ENCODE measurements at regions not wholly inside any gene's neighbourhood (a gene's known extent, or its start where the extent isn't known, plus 50 kb on each side); places are given as distances from the start of the nearest gene placed in this dataset.

DNA sequence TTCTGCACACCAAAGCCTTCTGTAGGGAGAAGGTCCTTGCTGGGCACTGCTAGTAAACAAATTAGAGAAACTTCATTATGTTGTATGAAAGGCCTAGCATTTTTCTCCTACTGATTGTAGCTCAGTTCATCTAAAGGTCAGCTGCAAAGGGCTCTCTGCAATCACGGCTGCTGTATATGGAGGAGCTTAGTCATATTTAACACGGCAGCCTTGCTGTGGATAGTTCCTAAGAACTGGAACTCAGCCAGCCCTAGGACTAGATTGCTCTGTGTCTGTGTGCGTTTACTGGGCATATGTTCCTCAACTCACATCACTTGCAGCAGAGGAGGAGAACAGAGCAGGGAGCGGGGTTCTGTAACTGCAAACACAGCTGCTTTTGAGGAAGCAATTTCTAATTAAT, 1103.9 kb upstream of the KLHL29 start:
- H3K4me1 ChIP-seq (ENCODE audit: control insufficient read depth in 3 of 3, insufficient read depth in 3 of 3, low read length in 3 of 3): peaks cover 0 to 4% (median 0%) of the 10 kb centered on the region in 3 donors
- no peak overlapping the region for H3K4me3 ChIP-seq (ENCODE audit: low read length in 3 of 3)
- H3K9ac ChIP-seq (ENCODE audit: low read depth in 1 of 3, low read length in 3 of 3): no peak overlapping the region
- no peak overlapping the region for H3K27ac ChIP-seq (ENCODE audit: low read depth, low read length)
- H3K9me3 ChIP-seq (ENCODE audit: control insufficient read depth in 3 of 3, low read length in 3 of 3): no peaks in the 10 kb centered on the region
- H3K36me3 ChIP-seq (ENCODE audit: control insufficient read depth in 3 of 3, insufficient read depth in 3 of 3, low read length in 3 of 3): no peaks in the 10 kb centered on the region
- H3K27me3 ChIP-seq (ENCODE audit: control insufficient read depth in 3 of 3, insufficient read depth in 3 of 3, low read length in 3 of 3): no peaks in the 10 kb centered on the region

DNA sequence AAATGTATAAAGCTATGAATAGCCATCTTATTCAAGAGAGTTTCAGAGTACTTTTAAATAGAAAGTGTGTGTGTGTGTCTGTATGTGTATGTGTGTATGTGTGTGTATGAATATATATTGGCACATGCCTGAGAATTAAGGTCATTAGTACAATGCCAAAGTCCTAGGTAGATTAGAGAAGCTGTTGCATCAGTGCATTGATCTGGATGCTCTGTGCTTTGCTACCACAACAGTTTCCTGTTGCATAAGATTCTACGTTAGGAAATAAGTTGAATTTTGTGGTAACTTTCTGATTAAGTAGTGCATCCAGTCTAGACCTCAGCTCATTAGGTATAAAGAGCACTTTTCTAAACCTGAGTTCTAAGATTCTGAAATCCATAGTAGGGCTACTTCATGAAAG, 1102.8 kb upstream of the KLHL29 start:
- Histone ChIP-seq H3K27me3 (ENCODE audit: control insufficient read depth in 3 of 3, insufficient read depth in 3 of 3, low read length in 3 of 3) (no peaks in the 10 kb centered on the region), H3K4me3 (ENCODE audit: low read length in 3 of 3) (no peak overlapping the region), H3K36me3 (ENCODE audit: control insufficient read depth in 3 of 3, insufficient read depth in 3 of 3, low read length in 3 of 3) (no peaks in the 10 kb centered on the region), H3K4me1 (ENCODE audit: control insufficient read depth in 3 of 3, insufficient read depth in 3 of 3, low read length in 3 of 3) (peaks cover 0 to 4% (median 0%) of the 10 kb centered on the region in 3 donors), H3K9me3 (ENCODE audit: control insufficient read depth in 3 of 3, low read length in 3 of 3) (no peaks in the 10 kb centered on the region), H3K27ac (ENCODE audit: low read depth, low read length) (no peak overlapping the region), H3K9ac (ENCODE audit: low read depth in 1 of 3, low read length in 3 of 3) (no peak overlapping the region)

DNA sequence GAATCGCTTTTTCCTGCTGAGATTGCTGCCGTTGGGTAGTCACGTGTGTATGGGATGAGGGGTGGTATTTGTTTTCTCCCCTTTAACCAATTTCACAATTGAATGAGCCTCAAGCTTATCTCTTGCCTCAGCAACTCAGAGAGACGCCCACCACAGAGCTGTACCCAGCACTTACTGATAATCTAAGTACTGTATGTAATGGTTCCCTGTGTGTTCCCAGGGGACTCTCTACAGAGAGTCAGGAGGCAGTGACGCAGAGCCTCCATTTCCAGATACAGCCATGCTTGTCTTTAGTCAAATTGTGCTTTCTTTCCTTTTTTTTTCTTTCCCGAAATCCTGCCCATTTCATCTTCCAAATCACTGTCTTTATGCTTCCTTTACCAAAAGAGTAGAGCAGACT, 1102.1 kb upstream of the KLHL29 start:
- peaks cover 0 to 4% (median 0%) of the 10 kb centered on the region in 3 donors for H3K4me1 ChIP-seq (ENCODE audit: control insufficient read depth in 3 of 3, insufficient read depth in 3 of 3, low read length in 3 of 3)
- no peak overlapping the region for H3K27ac ChIP-seq (ENCODE audit: low read depth, low read length)
- H3K36me3 ChIP-seq (ENCODE audit: control insufficient read depth in 3 of 3, insufficient read depth in 3 of 3, low read length in 3 of 3): no peaks in the 10 kb centered on the region
- H3K27me3 ChIP-seq (ENCODE audit: control insufficient read depth in 3 of 3, insufficient read depth in 3 of 3, low read length in 3 of 3): no peaks in the 10 kb centered on the region
- no peak overlapping the region for H3K4me3 ChIP-seq (ENCODE audit: low read length in 3 of 3)
- no peaks in the 10 kb centered on the region for H3K9me3 ChIP-seq (ENCODE audit: control insufficient read depth in 3 of 3, low read length in 3 of 3)
- H3K9ac ChIP-seq (ENCODE audit: low read depth in 1 of 3, low read length in 3 of 3): no peak overlapping the region

DNA sequence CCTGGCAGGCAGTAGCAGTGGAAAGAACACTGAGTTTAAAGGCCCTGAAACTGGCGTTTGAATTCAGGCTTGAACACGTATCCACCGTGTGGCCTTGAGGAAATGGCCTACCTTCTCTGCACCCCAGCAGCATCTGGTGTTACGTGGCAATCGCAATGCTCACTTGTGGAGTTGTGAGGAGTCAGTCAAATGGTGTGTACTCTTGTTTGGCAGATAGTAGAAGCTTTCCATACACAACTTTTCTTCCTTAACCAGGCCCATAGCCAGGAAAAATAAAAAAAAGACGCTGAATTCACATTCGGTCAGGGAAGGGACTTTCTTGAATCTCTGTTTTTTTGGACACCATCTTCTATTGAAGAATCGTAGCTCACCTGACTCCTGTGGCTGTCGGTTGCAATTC, 1101.5 kb upstream of the KLHL29 start:
- no peaks in the 10 kb centered on the region for H3K9me3 ChIP-seq (ENCODE audit: control insufficient read depth in 3 of 3, low read length in 3 of 3)
- no peak overlapping the region for H3K27ac ChIP-seq (ENCODE audit: low read depth, low read length)
- no peak overlapping the region for H3K9ac ChIP-seq (ENCODE audit: low read depth in 1 of 3, low read length in 3 of 3)
- no peaks in the 10 kb centered on the region for H3K27me3 ChIP-seq (ENCODE audit: control insufficient read depth in 3 of 3, insufficient read depth in 3 of 3, low read length in 3 of 3)
- H3K36me3 ChIP-seq (ENCODE audit: control insufficient read depth in 3 of 3, insufficient read depth in 3 of 3, low read length in 3 of 3): no peaks in the 10 kb centered on the region
- no peak overlapping the region for H3K4me3 ChIP-seq (ENCODE audit: low read length in 3 of 3)
- peaks cover 0 to 4% (median 0%) of the 10 kb centered on the region in 3 donors for H3K4me1 ChIP-seq (ENCODE audit: control insufficient read depth in 3 of 3, insufficient read depth in 3 of 3, low read length in 3 of 3)

DNA sequence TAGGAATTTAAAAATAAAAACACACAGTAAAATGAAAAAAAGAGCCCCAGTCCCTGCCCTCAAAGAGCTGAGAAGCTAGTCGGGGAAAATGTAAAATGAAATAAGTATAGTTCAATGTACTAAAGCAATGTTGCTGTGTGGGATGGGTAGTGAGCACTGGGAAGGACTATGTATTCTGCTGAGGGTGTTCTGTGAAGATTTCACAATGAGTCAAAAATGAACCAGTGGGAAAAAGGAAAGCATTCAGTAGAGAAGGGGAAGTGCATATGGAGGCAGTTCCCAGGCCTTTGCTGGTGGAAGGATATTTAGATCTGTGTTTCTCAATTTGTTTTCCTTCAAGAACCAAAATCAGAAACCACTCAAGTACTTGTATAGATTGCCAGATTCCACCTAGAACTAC, 1094.7 kb upstream of the KLHL29 start:
- H3K4me1 ChIP-seq (ENCODE audit: control insufficient read depth in 3 of 3, insufficient read depth in 3 of 3, low read length in 3 of 3): no peaks in the 10 kb centered on the region
- H3K27me3 ChIP-seq (ENCODE audit: control insufficient read depth in 3 of 3, insufficient read depth in 3 of 3, low read length in 3 of 3): no peaks in the 10 kb centered on the region
- H3K9me3 ChIP-seq (ENCODE audit: control insufficient read depth in 3 of 3, low read length in 3 of 3): no peaks in the 10 kb centered on the region
- H3K36me3 ChIP-seq (ENCODE audit: control insufficient read depth in 3 of 3, insufficient read depth in 3 of 3, low read length in 3 of 3): no peaks in the 10 kb centered on the region
- H3K27ac ChIP-seq (ENCODE audit: low read depth, low read length): no peak overlapping the region
- no peak overlapping the region for H3K9ac ChIP-seq (ENCODE audit: low read depth in 1 of 3, low read length in 3 of 3)
- no peak overlapping the region for H3K4me3 ChIP-seq (ENCODE audit: low read length in 3 of 3)

DNA sequence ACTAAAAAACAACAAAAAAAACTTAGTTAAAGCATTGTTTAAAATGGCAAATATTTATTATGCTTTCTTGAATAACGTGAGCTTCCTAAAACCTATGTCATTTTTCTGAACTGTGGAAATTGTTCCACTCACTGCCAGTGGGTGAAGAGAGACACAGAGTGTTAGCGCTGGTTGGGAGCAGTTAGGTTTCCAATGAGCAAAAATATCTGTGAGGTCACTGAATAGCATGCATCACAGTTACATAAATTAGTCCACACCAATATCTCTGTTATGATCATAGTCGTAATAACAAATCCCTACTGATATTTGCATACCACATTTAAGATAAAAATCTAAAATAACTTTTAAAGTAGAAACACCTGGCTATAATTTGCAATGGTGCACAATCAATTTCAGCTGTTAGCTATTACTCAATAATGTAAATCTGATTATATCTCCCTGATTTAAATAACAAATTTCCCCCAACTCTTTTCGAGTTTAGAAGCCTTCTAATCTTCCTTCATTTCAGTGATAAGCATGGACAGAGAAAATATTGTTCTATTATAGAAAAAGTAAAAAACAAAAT, 1094.0 kb upstream of the KLHL29 start:
- Histone ChIP-seq H3K4me3 (ENCODE audit: low read length in 3 of 3) (no peak overlapping the region), H3K4me1 (ENCODE audit: control insufficient read depth in 3 of 3, insufficient read depth in 3 of 3, low read length in 3 of 3) (no peaks in the 10 kb centered on the region), H3K9me3 (ENCODE audit: control insufficient read depth in 3 of 3, low read length in 3 of 3) (no peaks in the 10 kb centered on the region), H3K36me3 (ENCODE audit: control insufficient read depth in 3 of 3, insufficient read depth in 3 of 3, low read length in 3 of 3) (no peaks in the 10 kb centered on the region), H3K9ac (ENCODE audit: low read depth in 1 of 3, low read length in 3 of 3) (no peak overlapping the region), H3K27ac (ENCODE audit: low read depth, low read length) (no peak overlapping the region), H3K27me3 (ENCODE audit: control insufficient read depth in 3 of 3, insufficient read depth in 3 of 3, low read length in 3 of 3) (no peaks in the 10 kb centered on the region)

DNA sequence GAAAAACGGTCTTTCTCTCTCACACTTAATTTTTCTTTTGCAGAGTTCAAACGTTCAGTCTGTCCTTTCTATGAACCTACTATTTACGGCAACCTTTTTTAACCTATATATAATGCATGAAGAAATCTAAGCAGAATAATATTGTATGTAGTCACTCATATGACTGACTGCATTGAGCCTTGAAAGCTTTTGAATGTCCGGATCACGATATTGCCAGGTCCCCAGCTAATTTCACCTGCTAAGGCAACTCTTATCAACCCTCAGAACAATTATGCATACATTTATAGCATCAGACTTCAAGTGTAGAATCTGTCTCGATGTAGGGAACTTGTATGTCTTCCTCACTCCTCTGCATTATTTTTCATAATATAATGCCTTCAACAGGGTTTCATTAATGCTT, 1083.8 kb upstream of the KLHL29 start:
- Histone ChIP-seq H3K4me3 (ENCODE audit: low read length in 3 of 3) (no peak overlapping the region), H3K9ac (ENCODE audit: low read depth in 1 of 3, low read length in 3 of 3) (no peak overlapping the region), H3K4me1 (ENCODE audit: control insufficient read depth in 3 of 3, insufficient read depth in 3 of 3, low read length in 3 of 3) (no peaks in the 10 kb centered on the region), H3K27me3 (ENCODE audit: control insufficient read depth in 3 of 3, insufficient read depth in 3 of 3, low read length in 3 of 3) (no peaks in the 10 kb centered on the region), H3K36me3 (ENCODE audit: control insufficient read depth in 3 of 3, insufficient read depth in 3 of 3, low read length in 3 of 3) (no peaks in the 10 kb centered on the region), H3K27ac (ENCODE audit: low read depth, low read length) (no peak overlapping the region), H3K9me3 (ENCODE audit: control insufficient read depth in 3 of 3, low read length in 3 of 3) (no peaks in the 10 kb centered on the region)

DNA sequence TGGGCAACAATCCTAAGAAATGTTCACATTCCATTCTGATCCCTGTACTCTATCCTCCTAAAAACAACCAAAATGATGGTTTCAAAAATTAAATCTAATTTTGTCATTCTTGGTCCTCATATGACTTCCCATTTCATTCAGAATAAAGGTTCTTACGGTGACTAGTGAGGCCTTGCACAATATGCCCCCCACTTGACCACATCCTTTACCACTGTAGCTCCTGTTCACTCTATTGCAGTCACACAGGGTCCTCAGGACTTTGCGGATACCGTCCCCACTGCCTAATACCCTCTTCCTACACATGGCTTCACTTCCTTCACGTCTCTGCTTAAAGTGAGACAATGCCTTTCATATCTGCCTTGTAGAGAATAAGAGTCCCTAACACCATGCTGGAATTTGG, 1058.7 kb upstream of the KLHL29 start:
- Histone ChIP-seq H3K9ac (ENCODE audit: low read depth in 1 of 3, low read length in 3 of 3) (no peak overlapping the region), H3K4me3 (ENCODE audit: low read length in 3 of 3) (no peak overlapping the region), H3K9me3 (ENCODE audit: control insufficient read depth in 3 of 3, low read length in 3 of 3) (no peaks in the 10 kb centered on the region), H3K36me3 (ENCODE audit: control insufficient read depth in 3 of 3, insufficient read depth in 3 of 3, low read length in 3 of 3) (no peaks in the 10 kb centered on the region), H3K4me1 (ENCODE audit: control insufficient read depth in 3 of 3, insufficient read depth in 3 of 3, low read length in 3 of 3) (no peaks in the 10 kb centered on the region), H3K27me3 (ENCODE audit: control insufficient read depth in 3 of 3, insufficient read depth in 3 of 3, low read length in 3 of 3) (peaks cover 0 to 4% (median 0%) of the 10 kb centered on the region in 3 donors), H3K27ac (ENCODE audit: low read depth, low read length) (no peak overlapping the region)

DNA sequence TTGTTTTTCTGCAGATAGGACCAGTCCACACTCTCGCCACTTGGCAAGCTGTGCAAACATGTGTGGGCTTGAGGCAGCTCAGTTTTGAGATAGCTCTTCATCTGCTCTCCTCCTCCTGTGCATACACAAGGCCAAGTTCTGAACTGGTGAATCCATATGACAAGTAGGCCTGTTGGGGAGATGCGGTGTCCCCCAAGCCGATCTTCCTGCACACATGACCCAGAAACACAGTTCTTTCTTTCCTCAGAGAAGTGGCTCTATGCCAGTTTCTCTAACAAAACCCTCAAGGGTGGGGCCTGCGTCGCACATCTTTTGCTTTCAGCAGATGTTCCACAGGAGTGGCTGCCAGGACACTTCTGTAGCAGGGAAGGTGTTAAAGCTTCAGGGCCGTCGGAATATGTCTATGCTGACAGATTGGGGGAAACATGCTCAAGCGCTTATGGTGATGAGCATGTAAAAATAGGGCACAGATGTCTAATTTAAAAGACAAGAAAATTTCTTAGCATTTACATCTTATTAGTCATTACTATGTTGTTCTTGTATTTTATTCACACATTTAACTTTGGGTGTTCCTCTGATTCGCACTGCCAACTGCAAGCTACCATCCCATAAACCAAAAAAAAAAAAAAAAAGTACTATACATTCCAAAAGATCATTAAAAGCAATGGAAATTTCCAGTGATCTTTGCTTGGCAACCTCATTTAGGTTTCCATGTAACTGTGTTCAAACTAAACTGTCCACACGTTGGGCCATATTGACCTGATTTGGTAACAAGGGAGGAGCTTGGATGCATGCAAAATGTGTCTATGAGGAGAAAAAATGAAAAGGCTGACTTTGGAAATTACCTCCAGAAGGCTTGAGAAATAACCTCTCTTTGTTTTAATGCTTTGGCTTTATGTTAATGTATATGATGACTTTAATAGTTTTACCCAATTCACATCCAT, 1055.5 kb upstream of the KLHL29 start:
- Histone ChIP-seq H3K27me3 (ENCODE audit: control insufficient read depth in 3 of 3, insufficient read depth in 3 of 3, low read length in 3 of 3) (peaks cover 0 to 4% (median 0%) of the 10 kb centered on the region in 3 donors), H3K36me3 (ENCODE audit: control insufficient read depth in 3 of 3, insufficient read depth in 3 of 3, low read length in 3 of 3) (no peaks in the 10 kb centered on the region), H3K4me3 (ENCODE audit: low read length in 3 of 3) (no peak overlapping the region), H3K27ac (ENCODE audit: low read depth, low read length) (no peak overlapping the region), H3K9ac (ENCODE audit: low read depth in 1 of 3, low read length in 3 of 3) (no peak overlapping the region), H3K4me1 (ENCODE audit: control insufficient read depth in 3 of 3, insufficient read depth in 3 of 3, low read length in 3 of 3) (no peaks in the 10 kb centered on the region), H3K9me3 (ENCODE audit: control insufficient read depth in 3 of 3, low read length in 3 of 3) (no peaks in the 10 kb centered on the region)

DNA sequence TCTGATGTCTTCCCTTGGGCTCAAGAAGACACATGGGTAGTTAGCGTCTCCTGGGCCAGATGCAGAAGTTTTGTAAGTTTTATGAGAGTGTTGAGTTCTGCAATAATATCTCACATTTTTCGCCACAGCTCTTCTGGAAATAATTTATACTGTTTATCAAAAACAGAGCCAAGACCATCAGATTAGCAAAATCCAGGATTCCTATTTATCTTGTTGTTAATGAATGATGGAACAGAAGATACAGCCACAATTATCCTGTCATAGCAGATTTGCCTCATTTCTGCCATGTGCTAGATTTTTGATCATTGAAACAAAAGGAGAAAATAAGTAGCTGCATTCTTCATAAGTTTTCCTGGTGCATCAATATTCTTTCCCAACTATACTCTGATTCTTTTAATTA, 1048.6 kb upstream of the KLHL29 start:
- no peak overlapping the region for H3K4me3 ChIP-seq (ENCODE audit: low read length in 3 of 3)
- no peaks in the 10 kb centered on the region for H3K27me3 ChIP-seq (ENCODE audit: control insufficient read depth in 3 of 3, insufficient read depth in 3 of 3, low read length in 3 of 3)
- no peak overlapping the region for H3K9ac ChIP-seq (ENCODE audit: low read depth in 1 of 3, low read length in 3 of 3)
- peaks cover 0 to 2% (median 0%) of the 10 kb centered on the region in 3 donors for H3K9me3 ChIP-seq (ENCODE audit: control insufficient read depth in 3 of 3, low read length in 3 of 3)
- no peaks in the 10 kb centered on the region for H3K36me3 ChIP-seq (ENCODE audit: control insufficient read depth in 3 of 3, insufficient read depth in 3 of 3, low read length in 3 of 3)
- H3K27ac ChIP-seq (ENCODE audit: low read depth, low read length): no peak overlapping the region
- no peaks in the 10 kb centered on the region for H3K4me1 ChIP-seq (ENCODE audit: control insufficient read depth in 3 of 3, insufficient read depth in 3 of 3, low read length in 3 of 3)
